CD14-positive monocyte (primary cell): ENCODE measurements at regions not wholly inside any gene's neighbourhood (a gene's known extent, or its start where the extent isn't known, plus 50 kb on each side); places are given as distances from the start of the nearest gene placed in this dataset.

Experiments used
- DNase-seq, 3 donors: peaks; one replicate each; pipeline ENCODE4 v3.0.0-alpha.2; 2011 to 2022
- H2AFZ ChIP-seq: 2 replicates; pipeline ENCODE4 v1.6.0; 2012; ENCODE audit warnings: mild to moderate bottlenecking, low read depth, low read length, inconsistent platforms; ENCODE audit not compliant: insufficient read depth, poor library complexity, severe bottlenecking
- H3K27ac ChIP-seq, 2 donors: 1 replicate in 1 of 2; 2 replicates in 1 of 2; pipeline ENCODE4 v1.5.1; 2012 to 2013; ENCODE audit warnings: low read length in 2 of 2, control low read depth in 1 of 2, inconsistent platforms in 1 of 2, low read depth in 1 of 2, mild to moderate bottlenecking in 1 of 2
- H3K27me3 ChIP-seq, 2 donors: one replicate each; pipeline versions ENCODE4 v1.6.0 to v1.6.1; 2011 to 2013; ENCODE audit warnings: low read length in 2 of 2; ENCODE audit not compliant: control insufficient read depth in 2 of 2, insufficient read depth in 2 of 2
- H3K36me3 ChIP-seq, 2 donors: replicated peaks in 1 of 2; 1 replicate in 1 of 2; 2 replicates in 1 of 2; pipeline versions ENCODE4 v1.5.1 to v1.6.1; 2012 to 2013; ENCODE audit warnings: low read length in 2 of 2, control low read depth in 1 of 2, inconsistent platforms in 1 of 2, mild to moderate bottlenecking in 1 of 2; ENCODE audit not compliant: insufficient read depth in 2 of 2, control insufficient read depth in 1 of 2
- H3K4me1 ChIP-seq, 2 donors: 1 replicate in 1 of 2; 2 replicates in 1 of 2; pipeline versions ENCODE4 v1.5.1 to v1.6.1; 2012 to 2013; ENCODE audit warnings: low read length in 2 of 2, control low read depth in 1 of 2, inconsistent platforms in 1 of 2, mild to moderate bottlenecking in 1 of 2, moderate library complexity in 1 of 2; ENCODE audit not compliant: insufficient read depth in 2 of 2, control insufficient read depth in 1 of 2
- H3K4me2 ChIP-seq: replicated peaks from 2 replicates; pipeline ENCODE3; 2012; ENCODE audit warnings: low read length, moderate library complexity, mild to moderate bottlenecking; ENCODE audit not compliant: poor library complexity, severe bottlenecking; ENCODE audit errors: extremely low read depth
- H3K4me3 ChIP-seq, 3 experiments: fragments of 200-600 bp in 1 of 3; sonication (generic) in 1 of 3; replicated peaks in 1 of 3; 1 replicate in 2 of 3; 2 replicates in 1 of 3; pipeline ENCODE4 v1.5.1; 2011 to 2013; ENCODE audit warnings: low read length in 3 of 3, mild to moderate bottlenecking in 3 of 3, control low read depth in 2 of 3, low read depth in 2 of 3, inconsistent platforms in 1 of 3, moderate library complexity in 1 of 3
- H3K79me2 ChIP-seq: 2 replicates; pipeline ENCODE4 v1.6.0; 2012; ENCODE audit warnings: mild to moderate bottlenecking, control low read depth, inconsistent platforms, low read length, moderate library complexity; ENCODE audit not compliant: insufficient read depth
- H3K9ac ChIP-seq: 2 replicates; pipeline ENCODE4 v1.6.0; 2017; ENCODE audit warnings: low read length, mild to moderate bottlenecking; ENCODE audit not compliant: insufficient read depth, poor library complexity, severe bottlenecking
- H3K9me3 ChIP-seq, 2 donors: replicated peaks in 1 of 2; 1 replicate in 1 of 2; 2 replicates in 1 of 2; pipeline versions ENCODE4 v1.5.1 to v1.6.1; 2012 to 2013; ENCODE audit warnings: low read length in 2 of 2, control low read depth in 1 of 2; ENCODE audit not compliant: control insufficient read depth in 1 of 2, insufficient read depth in 1 of 2
- H4K20me1 ChIP-seq: 2 replicates; pipeline ENCODE4 v1.6.0; 2012; ENCODE audit warnings: mild to moderate bottlenecking, low read length, control low read depth, moderate library complexity; ENCODE audit not compliant: insufficient read depth
- H3K27ac Mint-ChIP-seq, 7 donors: one replicate each; pipeline ENCODE4 v1.8.0; 2020; ENCODE audit warnings: mild to moderate bottlenecking in 7 of 7, mixed read lengths in 7 of 7, moderate library complexity in 6 of 7, inconsistent platforms in 2 of 7
- H3K27me3 Mint-ChIP-seq, 3 donors: one replicate each; pipeline ENCODE4 v1.8.0; 2021 to 2022; ENCODE audit warnings: low read depth in 3 of 3, mild to moderate bottlenecking in 3 of 3, mixed read lengths in 3 of 3, moderate library complexity in 3 of 3, inconsistent platforms in 1 of 3
- H3K36me3 Mint-ChIP-seq, 2 donors: one replicate each; pipeline ENCODE4 v1.8.0; 2020; ENCODE audit warnings: mixed read lengths in 2 of 2, inconsistent platforms in 1 of 2, mild to moderate bottlenecking in 1 of 2
- H3K4me1 Mint-ChIP-seq: one replicate; pipeline ENCODE4 v1.8.0; 2020; ENCODE audit warnings: mild to moderate bottlenecking, mixed read lengths
- H3K4me3 Mint-ChIP-seq, 2 donors: one replicate each; pipeline ENCODE4 v1.8.0; 2020; ENCODE audit warnings: mild to moderate bottlenecking in 2 of 2, mixed read lengths in 2 of 2, moderate library complexity in 1 of 2
- H3K9me3 Mint-ChIP-seq, 7 donors: one replicate each; pipeline ENCODE4 v1.8.0; 2020 to 2022; ENCODE audit warnings: mixed read lengths in 7 of 7, mild to moderate bottlenecking in 6 of 7, moderate library complexity in 6 of 7, inconsistent platforms in 2 of 7
- WGBS: methylation state at CpG from one replicate; pipeline ENCODE4 v1.1.5; 2013; ENCODE audit warnings: missing lambda C conversion rate; ENCODE audit not compliant: insufficient coverage; 5-methylcytosine and 5-hydroxymethylcytosine counted together
- intact Hi-C, 2 donors: fragments of 100-400 bp; cut with micrococcal nuclease; formaldehyde crosslinking; loops; one replicate each; pipeline versions ENCODE4 v1.15.0 to v1.15.1; 2023
- TF ChIP-seq, protein P1 (sequence below): fragments of 200-600 bp; IDR thresholded peaks from one replicate; pipeline ENCODE4 v1.8.0; 2022; ENCODE audit warnings: antibody characterized with exemption, mild to moderate bottlenecking

GRCh38 chr4:28759064-28759463, 1898.4 kb downstream of the STIM2 start:
- Mint-ChIP-seq H3K9me3 (peaks cover 0 to 2% (median 0%) of the 10 kb centered on the region in 7 donors), H3K4me1 (no peaks in the 10 kb centered on the region), H3K27me3 (no peaks in the 10 kb centered on the region), H3K36me3 (no peaks in the 10 kb centered on the region), H3K27ac (no peak overlapping the region), H3K4me3 (no peak overlapping the region)
- Histone ChIP-seq H3K27me3 (no peaks in the 10 kb centered on the region), H3K79me2 (no peaks in the 10 kb centered on the region), H3K4me2 (no peak overlapping the region), H3K9me3 (no peaks in the 10 kb centered on the region), H3K27ac (no peak overlapping the region), H3K36me3 (no peaks in the 10 kb centered on the region), H4K20me1 (no peaks in the 10 kb centered on the region), H3K4me1 (no peaks in the 10 kb centered on the region), H2AFZ (no peak overlapping the region), H3K4me3 (no peak overlapping the region), H3K9ac (no peak overlapping the region)
- DNase-seq, result no peak
- TF ChIP-seq, protein P1, sequence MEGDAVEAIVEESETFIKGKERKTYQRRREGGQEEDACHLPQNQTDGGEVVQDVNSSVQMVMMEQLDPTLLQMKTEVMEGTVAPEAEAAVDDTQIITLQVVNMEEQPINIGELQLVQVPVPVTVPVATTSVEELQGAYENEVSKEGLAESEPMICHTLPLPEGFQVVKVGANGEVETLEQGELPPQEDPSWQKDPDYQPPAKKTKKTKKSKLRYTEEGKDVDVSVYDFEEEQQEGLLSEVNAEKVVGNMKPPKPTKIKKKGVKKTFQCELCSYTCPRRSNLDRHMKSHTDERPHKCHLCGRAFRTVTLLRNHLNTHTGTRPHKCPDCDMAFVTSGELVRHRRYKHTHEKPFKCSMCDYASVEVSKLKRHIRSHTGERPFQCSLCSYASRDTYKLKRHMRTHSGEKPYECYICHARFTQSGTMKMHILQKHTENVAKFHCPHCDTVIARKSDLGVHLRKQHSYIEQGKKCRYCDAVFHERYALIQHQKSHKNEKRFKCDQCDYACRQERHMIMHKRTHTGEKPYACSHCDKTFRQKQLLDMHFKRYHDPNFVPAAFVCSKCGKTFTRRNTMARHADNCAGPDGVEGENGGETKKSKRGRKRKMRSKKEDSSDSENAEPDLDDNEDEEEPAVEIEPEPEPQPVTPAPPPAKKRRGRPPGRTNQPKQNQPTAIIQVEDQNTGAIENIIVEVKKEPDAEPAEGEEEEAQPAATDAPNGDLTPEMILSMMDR, result no peak
- intact Hi-C loops, result no loop called here

- DNase-seq, result no peak
- no peaks in the 10 kb centered on the region for H3K79me2 ChIP-seq
- Mint-ChIP-seq H3K27me3 (no peaks in the 10 kb centered on the region), H3K9me3 (peaks cover 0 to 3% (median 0%) of the 10 kb centered on the region in 7 donors), H3K36me3 (no peaks in the 10 kb centered on the region), H3K4me3 (no peak overlapping the region), H3K27ac (no peak overlapping the region), H3K4me1 (no peaks in the 10 kb centered on the region)
- H3K27ac ChIP-seq, result no peak overlapping the region
- no peaks in the 10 kb centered on the region for H4K20me1 ChIP-seq
- no peak overlapping the region for H2AFZ ChIP-seq
- no peaks in the 10 kb centered on the region for H3K4me1 ChIP-seq
- no peak overlapping the region for H3K4me3 ChIP-seq
- no peaks in the 10 kb centered on the region for H3K36me3 ChIP-seq
- H3K9ac ChIP-seq, result no peak overlapping the region
- no peaks in the 10 kb centered on the region for H3K9me3 ChIP-seq
- WGBS, result 75% methylated on average over 4 of the region's 6 CpGs
- intact Hi-C loops, result no loop called here
- no peaks in the 10 kb centered on the region for H3K27me3 ChIP-seq
- TF ChIP-seq, protein P1, result no peak
- no peak overlapping the region for H3K4me2 ChIP-seq
These were observed 1899.4 kb downstream of the STIM2 start for GRCh38 chr4:28760003-28760402.
